M059J (cell line): ENCODE measurements at regions not wholly inside any gene's neighbourhood (a gene's known extent, or its start where the extent isn't known, plus 50 kb on each side); places are given as distances from the start of the nearest gene placed in this dataset.
"Not testable (repeated sequence)": the region's sequence is repeated elsewhere in the genome, so short reads cannot be mapped to it uniquely, and the experiment has no call there.

Experiments used
- DNase-seq: peaks from one replicate; pipeline ENCODE4 v3.0.0-alpha.2; 2012; ENCODE audit warnings: low read depth

DNA sequence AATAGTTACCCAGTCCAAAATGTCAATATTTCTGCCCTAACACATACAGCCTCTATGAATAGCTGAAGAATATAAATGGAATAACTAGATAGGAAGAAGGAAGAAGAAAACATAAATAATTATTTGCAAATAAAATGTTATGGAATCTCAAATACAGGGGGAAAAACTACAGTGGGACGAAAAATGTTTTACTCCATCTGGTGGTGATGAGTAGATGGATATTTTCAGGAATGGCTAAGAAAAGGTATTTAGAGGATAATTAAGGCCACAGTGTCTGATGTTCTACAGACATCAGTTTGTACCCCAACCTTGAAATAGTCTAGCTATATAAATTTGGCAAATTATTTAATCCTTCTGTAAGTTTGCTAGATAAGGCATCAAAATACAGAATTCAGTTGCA, 178.1 kb upstream of the FSHR start:
- no peak for DNase-seq

DNA sequence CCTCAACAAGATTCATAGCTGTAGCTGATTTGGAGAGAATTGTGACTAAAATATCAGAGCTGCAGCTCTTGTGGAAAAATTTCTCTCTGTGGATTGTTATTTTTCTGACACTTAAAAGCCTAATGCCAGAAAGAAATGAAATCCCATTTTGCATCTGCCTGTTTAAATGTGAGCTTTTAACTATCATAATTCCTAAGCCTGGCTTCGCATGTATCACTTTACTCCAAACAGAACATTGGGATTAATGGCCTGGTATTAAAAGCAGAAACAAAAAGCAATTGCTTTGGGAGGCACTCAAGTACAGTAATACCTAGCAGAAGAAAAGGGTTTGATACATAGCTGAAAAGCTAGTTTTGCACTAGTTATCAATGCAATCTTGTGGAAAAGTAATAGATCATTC, 164.2 kb upstream of the FSHR start:
- no peak for DNase-seq

DNA sequence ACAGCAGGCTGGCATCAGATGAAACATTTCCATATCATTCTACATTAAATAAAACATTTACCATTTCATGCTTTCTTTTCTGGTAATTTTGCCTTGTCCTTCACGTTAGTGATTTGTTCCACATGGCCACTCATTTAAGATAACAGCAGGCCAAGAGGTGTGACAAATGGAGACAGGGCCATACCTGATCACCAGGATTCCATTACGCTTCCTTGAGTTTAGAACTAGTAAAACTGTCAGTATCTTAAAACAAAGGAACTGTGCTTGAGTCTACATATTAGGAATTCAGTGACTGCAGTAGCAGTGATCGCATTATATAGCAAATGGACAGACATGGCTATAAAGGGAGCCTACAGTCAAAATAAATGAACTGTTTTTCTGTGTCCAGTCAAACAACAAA, 155.1 kb upstream of the FSHR start:
- no peak for DNase-seq

DNA sequence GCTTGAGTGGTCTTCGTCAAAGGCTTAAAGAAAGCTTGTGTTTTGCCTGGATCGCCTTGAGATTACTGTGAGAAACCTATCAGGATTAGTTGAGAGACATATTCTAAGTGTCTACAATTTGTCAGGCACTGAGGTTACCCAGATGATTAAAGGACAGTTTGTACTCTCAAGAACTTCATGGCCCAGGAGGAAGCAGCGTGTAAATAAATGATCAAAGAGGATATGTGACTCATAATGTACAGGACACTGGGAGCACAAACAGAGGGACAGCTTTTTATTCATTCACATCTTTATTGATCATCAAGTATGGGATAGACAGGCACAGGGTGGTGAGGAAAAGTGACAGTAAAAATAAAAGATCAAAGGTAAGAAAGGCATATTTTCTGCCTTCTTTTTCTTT, 152.6 kb upstream of the FSHR start:
- DNase-seq: no peak

DNA sequence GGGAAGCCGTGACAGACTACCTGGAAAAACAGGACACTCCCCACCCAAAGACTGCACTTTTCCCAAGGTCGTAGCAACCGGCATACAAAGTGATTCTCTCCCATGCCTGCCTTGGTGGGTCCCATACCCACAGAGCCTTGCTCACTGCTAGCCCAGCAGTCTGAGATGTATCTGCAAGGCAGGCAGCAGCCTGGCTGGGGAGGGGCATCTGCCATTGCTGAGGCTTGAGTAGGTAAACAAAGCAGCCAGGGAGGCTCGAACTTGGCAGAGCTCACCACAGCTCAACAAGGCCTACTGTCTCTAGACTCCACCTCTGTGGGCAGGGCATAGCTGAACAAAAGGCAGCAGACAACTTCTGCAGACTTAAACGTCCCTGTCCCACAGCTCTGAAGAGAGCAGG, 144.4 kb upstream of the FSHR start:
- DNase-seq: not testable (repeated sequence)

DNA sequence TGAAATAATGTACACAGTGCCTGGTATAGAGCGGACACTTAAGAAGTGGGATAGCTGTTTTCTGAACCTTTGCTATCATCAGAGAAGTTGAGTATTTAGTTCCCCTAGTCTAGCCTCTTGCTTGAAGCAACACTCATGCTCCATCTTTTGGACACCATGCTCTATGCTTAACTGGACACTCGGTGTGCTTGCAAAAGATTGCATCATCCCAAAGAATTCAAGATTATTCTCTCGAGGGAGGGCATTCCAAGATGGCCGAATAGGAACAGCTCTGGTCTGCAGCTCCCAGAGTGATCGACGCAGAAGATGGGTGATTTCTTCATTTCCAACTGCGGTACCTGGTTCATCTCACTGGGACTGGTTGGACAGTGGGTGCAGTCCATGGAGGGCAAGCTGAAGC, 143.9 kb upstream of the FSHR start:
- no peak for DNase-seq

DNA sequence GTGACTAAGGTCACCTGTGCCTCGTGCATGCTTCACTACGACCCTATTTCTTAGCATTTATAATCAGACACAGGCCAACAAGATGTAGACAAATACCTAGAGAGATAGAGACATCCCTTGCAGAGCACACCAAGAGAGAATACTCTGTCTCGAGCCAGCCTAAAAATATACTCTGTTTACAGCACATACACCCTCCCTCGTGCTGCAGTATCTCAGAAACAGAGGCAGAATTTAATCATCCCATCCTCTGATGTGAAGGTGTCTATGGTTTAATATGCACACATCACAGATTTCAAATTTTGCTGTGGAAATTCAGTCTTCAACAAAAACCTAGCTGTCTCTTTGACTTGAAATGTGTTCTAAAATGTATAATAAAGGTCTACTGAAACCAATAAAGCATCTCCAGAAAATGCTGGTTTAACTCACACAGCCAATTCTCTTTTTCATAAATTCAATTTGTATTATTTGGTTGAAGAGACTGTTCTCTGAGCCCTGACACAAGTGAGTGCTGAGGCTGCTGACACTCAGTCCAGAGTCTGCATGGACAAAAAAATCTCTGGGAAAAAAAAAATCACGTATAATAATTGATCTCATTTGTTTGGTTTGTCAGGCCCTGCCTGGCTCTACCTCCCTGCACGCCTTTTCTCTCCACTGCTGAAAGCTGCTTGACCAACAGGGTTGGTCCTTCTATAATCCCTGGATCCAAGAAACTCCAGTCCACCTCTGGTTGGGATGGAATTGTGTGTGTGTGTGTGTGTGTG, 142.0 kb upstream of the FSHR start:
- DNase-seq: no peak

DNA sequence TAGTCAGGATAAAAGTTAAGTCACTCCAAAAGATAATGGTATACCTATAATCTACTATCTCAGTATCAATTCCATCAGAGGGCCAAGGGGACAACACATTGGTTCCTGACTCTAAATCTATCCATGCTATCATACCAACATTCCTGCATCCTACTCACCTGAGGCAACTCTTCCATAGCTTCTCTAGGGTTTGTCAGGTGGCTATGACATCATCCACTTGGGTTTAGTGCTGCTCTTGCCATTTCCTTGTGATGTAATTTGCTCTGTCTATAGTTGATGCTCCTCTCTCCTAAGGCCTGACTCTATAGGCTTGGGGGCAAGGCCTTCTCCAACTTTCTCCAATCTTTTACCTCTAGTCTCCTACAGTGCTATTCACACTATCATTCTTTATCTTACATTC, 139.9 kb upstream of the FSHR start:
- no peak for DNase-seq

DNA sequence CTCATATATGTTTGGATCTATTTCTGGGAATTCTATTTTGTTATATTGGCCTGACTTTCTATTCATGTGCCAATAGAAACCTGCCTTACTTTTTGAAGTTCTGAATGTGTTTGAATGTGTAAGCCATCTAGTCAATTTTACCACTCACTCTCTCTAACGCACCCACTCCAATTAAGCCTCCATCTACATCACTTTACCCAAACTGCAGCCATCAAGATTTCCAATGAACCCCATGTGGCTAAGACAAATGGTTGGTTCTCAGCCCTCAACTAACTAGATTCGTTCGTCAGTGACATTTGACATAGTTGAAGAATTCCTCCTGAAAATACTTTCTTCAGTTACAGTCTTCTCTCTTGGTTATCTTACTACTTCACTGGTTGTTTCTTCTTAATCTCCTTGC, 137.3 kb upstream of the FSHR start:
- DNase-seq: no peak

DNA sequence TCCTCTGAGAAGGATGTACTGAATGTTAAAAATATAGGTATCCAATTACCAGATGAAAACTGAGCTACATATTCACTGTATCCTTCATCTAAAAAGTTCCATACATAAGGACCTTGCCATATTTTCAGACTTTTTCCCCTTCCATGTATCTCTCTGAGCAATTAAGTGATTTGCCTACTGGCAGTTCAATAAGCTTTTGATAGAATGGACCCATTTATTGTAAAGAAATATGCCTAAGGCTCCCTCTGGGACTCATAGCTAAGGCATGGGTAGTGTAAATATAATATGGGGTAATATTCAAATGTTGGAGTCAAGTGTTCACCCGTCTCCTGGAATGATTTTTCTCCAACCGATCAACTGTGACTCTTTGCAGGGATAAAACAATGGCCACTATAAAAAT, 135.4 kb upstream of the FSHR start:
- no peak for DNase-seq

DNA sequence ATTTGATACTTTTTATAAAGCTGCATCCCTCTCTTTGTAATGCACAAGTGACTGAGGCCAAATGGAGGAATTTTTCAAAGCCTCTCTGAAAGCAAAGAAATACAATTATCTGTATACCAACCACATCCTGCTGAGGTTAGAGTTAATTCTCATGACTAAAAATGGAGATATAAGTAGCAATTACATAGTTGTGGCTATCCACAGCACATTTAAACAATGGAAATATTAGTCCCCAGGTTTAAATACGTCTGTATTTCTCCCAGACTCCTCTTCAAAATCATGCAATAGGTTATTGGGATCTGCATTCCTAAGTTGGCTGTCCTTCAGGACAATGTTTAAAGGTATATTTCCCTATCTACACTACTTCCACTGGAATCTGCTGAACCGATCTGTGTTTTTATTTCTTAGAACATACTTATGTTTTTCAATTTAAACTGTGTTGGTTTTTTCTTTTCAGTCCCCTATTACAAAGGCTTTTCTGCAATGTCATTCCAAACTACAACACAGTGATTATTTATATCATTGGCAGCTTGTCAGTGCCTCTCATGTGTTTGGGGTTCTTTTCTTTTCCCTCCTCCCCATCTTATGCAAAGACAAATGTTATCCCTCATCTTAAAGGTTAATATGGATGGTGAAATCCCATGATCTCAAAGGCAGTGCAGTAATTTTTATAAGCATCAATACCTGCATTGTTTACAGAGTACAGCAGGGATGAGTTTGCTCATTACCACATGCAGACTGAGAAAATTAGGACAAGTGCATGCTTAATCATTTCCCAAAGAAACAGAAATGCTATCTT, 134.8 kb upstream of the FSHR start:
- no peak for DNase-seq

DNA sequence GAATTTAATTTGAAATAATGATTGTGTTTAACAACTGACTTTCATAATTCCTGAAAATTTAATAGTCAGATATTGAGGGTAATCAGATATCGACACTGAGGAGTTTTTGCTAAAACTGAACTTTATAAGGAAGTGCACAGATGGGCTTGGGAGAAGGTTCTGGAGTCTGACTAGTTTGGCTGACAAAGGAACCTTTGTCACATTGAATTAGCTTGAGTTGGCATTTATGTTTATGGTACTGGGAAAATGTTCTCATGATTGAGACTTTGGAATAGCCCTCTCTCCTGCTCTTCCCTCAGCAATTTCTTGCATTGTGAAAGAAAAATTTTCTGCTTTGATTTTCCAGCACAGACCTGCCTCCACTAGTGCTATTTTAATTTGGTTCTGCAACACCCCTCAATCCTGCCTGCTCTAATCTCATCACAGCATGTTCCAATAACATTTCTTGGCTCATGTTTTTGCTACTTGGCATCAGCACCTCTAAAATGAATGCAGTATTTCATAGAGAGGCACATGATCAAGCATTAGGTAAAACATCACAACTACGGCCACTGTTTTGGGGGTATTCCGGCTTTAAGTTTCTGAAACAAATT, 133.9 kb upstream of the FSHR start:
- no peak for DNase-seq

DNA sequence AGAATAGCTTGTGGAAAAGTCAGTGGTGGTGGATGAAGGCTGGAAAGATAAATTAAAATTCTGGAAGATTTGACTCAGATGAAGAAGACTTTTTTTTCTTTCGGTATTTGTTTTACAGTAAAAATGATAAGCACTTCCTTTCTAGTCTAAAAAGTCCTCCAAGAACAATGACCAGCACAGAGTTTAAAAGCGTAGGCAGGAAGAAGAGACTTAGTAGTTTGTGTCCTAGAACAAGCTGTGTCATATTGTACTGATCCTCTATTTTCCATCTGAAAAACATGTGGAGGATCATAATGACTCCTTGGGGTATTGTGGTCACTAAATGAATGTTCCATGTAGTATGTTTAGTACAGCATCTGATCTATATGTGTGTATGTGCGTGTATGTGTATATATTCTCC, 132.4 kb upstream of the FSHR start:
- DNase-seq: no peak

DNA sequence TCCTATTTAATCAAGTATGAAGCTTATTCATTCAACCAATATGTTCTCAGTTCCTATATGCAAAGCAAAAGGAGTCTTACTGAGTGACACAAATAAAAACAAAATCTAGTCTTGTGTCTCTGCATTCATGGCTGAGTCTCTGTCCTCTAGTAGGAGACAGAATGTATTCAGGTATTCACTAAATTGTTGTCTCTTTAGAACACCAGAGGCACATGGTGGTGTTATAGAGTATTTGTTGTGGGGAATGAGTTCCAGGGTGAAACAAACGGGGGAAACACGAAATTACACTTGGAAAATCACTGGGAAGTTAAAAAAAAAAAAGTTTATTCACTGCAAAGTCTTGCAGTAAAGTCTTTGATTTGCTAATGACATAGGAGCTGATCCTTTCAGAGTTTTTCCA, 131.7 kb upstream of the FSHR start:
- no peak for DNase-seq

DNA sequence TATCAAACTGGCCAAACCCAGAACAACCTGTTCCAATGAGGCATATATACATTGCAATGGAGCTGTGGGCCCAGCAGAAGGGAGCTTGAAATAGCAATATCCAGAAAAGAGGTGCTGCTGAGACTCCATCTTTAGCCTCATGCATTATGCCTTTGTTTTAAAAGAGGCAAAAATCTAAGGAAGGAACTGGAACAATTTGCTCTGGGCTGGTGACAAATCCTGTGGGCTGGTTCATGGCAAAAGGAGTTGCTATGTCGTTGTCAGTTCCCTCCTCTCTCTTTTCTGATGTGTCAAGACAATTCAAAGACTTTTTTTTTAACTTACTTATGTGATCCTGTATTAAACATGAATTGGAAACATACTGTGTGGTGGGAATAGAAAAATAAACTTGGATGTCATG, 124.2 kb upstream of the FSHR start:
- no peak for DNase-seq

DNA sequence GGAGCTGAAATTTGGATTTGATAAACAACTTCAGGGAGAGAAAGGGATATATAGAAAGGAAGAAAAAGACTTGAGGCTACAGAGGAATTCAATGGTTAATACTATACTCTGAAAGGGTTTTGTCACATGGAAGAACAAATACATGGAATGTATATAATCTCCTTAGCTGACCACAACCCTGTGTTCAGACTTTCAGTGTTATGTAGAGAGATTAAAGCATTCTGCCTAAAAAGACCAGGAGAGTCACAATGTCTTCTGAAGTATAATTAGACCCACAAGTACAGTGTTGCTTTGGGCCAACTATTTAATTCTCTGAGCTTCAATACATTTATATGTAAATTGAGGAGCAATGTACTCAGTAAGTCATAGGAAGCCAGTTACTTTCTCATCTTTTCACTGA, 123.8 kb upstream of the FSHR start:
- no peak for DNase-seq

DNA sequence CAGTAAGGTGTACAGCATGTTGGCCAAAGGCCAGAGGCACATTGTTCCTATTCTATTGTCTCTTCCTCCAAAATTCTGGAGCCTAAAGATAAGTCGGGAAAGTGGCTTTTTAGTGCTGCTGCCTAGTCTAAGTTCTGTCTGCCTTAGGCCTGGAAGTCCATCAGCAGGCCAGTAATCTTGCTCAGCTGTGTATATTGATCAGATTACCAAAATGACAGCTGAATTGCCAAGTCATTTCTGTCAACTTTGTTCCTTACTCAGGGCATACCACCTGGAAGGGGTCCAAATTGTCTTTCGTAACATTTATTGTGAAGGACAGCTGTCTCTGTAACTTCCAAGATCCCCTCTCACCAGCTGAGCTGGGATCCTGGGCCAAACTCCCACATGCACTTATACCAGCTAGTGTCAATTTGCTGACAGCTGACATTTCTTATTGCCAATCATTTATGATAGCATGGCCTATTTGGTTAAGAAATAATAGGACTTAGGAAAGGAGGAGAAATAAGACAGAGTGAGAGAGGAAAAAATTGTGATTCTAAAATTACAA, 116.8 kb upstream of the FSHR start:
- no peak for DNase-seq

DNA sequence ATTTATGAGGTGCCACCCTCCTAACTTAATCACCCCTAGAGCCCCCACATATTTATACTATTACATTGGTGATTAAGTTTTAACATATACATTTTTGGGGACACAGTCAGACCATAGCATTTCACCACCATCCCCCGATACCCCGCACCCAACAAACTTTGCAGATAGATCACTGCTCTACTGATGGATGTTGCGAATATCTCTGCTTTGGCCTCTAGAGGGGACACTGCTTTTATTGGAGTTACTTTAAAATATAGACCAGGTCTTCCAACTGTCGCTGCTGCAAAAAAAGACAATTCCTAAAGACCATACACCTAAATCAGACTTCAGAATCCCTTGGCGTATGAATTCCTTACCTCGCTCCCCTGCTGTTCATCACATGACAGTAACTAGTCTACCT, 115.8 kb upstream of the FSHR start:
- DNase-seq: no peak

DNA sequence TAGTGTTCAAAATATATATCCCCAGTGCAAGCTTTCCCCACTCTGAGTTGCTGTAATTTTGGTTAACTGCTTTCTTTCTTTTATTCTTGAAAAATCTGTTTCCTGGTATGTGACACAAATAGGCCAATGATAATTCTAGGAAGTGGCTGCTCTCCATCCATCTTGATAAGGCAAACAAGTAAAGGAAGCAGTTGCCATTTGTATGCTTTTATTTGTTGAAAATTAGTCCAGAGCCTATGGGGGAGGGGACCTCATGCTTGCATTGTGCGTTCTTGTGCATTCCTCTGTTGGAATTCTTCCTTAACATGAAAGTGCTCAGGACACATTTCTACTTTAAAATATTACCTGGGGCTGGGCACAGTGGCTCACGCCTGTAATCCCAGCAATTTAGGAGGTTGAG, 111.2 kb upstream of the FSHR start:
- DNase-seq: no peak

DNA sequence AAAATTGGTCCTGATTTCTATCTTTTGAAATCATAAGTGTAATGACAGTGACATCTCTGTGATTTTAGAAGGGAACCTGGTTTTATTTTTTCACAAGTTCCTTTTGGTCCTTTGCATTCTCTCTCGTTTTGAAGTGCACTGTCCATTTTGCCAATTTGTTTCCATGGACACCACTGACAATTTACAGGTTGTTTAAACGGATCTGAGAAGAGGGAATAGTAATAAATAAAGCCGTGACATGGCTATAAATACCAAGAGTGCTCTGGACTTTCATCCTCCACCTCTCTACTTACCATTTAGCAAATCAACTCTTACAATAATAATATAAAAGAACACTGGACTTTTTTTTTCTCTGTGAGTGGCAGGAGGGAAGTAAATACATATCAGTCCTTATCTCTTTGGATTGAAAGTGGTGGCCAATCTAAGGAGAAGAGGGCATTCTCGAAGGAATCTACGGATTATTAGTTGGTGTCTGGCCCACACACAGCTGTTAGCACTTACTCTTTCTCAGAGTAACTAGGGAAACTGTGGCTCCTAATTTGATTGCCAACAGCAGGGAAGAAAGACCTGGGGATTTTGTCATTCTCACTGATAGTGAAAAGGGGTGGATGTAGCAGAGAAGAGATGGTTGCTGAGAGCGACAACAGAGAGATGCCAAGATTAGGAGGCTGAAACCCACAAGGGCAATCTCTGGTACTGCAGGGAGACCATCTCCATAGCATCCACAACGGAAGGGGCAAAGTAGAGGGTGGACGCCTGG, 108.7 kb upstream of the FSHR start:
- no peak for DNase-seq

DNA sequence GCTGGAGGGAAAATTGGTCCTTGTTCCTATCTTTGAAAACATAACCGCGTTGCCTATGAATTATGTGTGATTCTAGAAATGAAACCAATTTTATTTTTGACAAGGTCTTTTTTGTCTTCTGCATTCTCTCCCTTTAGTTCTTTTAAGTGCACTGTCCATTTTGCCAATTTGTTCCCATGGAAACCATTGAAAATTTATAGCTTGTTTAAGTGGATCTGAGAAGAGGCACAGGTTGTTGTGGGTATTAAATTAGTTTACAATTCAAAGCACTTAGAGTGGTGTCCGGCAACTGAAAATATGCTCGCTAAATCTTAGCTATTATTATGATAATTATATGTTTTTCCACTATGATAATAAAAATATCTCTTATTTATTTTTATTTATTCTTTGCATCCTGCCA, 107.5 kb upstream of the FSHR start:
- DNase-seq: no peak

DNA sequence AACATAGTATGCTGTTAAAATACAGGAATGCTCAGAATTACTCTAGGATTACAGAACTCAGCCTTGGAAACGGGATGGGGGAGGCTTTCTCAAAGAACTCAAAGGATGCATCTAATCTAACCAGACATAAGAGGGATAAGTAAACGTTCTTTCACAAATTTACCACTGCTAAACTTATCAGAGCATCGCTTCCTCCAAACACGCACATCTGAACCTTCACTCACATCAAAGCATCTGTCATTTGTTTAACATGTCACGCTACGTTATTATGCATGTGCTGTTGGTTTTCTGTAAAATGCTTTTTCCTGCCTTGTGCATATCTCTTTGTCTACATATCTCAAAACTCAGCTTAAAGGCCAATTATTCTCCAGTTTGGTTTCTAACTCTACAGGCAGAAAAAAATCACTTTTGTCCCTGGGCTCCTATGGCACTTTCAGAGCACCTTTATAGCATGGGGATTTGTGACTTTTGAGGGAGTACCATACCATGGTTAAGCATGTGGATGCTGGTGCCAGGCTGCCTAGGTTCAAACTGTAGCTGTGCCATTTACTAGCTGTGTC, 106.7 kb upstream of the FSHR start:
- no peak for DNase-seq
